GM23338 (cell line): ENCODE measurements at regions not wholly inside any gene's neighbourhood (a gene's known extent, or its start where the extent isn't known, plus 50 kb on each side); places are given as distances from the start of the nearest gene placed in this dataset.

Experiments
- ATAC-seq: fragments of 200-7000 bp; cut with Tn5 transposase; 3 replicates; pipeline ENCODE4 v1.9.1; 2020
- DNase-seq: peaks from one replicate; pipeline ENCODE4 v3.0.0-alpha.2; 2015; ENCODE audit warnings: low spot score
- H2AFZ ChIP-seq: fragments of 200-600 bp; sonication (generic); 2 replicates; pipeline ENCODE4 v1.8.0; 2016; ENCODE audit warnings: antibody characterized with exemption, mild to moderate bottlenecking, moderate library complexity
- H3F3A ChIP-seq: fragments of 200-600 bp; sonication (generic); replicated peaks from 2 replicates; pipeline ENCODE4 v1.8.0; 2017; ENCODE audit warnings: antibody characterized with exemption, mixed run types, low read depth
- H3K27ac ChIP-seq: fragments of 200-600 bp; sonication (generic); 2 replicates; pipeline ENCODE4 v1.6.1; 2016; ENCODE audit warnings: low read depth
- H3K27me3 ChIP-seq: fragments of 200-600 bp; sonication (generic); 2 replicates; pipeline ENCODE4 v1.8.0; 2016; ENCODE audit warnings: mild to moderate bottlenecking, mixed run types, moderate library complexity; ENCODE audit not compliant: insufficient read depth
- H3K36me3 ChIP-seq: fragments of 200-600 bp; sonication (generic); 2 replicates; pipeline ENCODE4 v1.8.0; 2016; ENCODE audit warnings: mild to moderate bottlenecking; ENCODE audit not compliant: insufficient read depth
- H3K4me1 ChIP-seq: fragments of 200-600 bp; sonication (generic); 2 replicates; pipeline ENCODE4 v1.8.0; 2016; ENCODE audit warnings: mild to moderate bottlenecking, moderate library complexity; ENCODE audit not compliant: insufficient read depth
- H3K4me2 ChIP-seq: fragments of 200-600 bp; sonication (generic); 2 replicates; pipeline ENCODE4 v1.7.1; 2017; ENCODE audit warnings: mixed run types
- H3K4me3 ChIP-seq: fragments of 200-600 bp; sonication (generic); 2 replicates; pipeline ENCODE4 v1.6.1; 2016; ENCODE audit warnings: mixed run types
- H3K79me2 ChIP-seq: fragments of 200-600 bp; sonication (generic); replicated peaks from 2 replicates; pipeline ENCODE4 v1.8.0; 2017; ENCODE audit warnings: mild to moderate bottlenecking; ENCODE audit not compliant: insufficient read depth
- H3K9me2 ChIP-seq: fragments of 200-600 bp; sonication (generic); 2 replicates; pipeline ENCODE4 v1.8.0; 2017; ENCODE audit not compliant: insufficient read depth
- H4K20me1 ChIP-seq: fragments of 200-600 bp; sonication (generic); replicated peaks from 2 replicates; pipeline ENCODE4 v1.8.0; 2017; ENCODE audit warnings: mild to moderate bottlenecking; ENCODE audit not compliant: insufficient read depth
- H3K27ac Mint-ChIP-seq: 2 replicates; pipeline ENCODE4 v1.8.0; 2020; ENCODE audit warnings: inconsistent platforms, mild to moderate bottlenecking, moderate library complexity, mixed read lengths
- H3K27me3 Mint-ChIP-seq: 3 replicates; pipeline ENCODE4 v1.8.0; 2022; ENCODE audit warnings: low read depth, mild to moderate bottlenecking, moderate library complexity, mixed read lengths, inconsistent platforms; ENCODE audit not compliant: insufficient read depth, poor library complexity
- H3K36me3 Mint-ChIP-seq: 3 replicates; pipeline ENCODE4 v1.8.0; 2021; ENCODE audit warnings: low read depth, mild to moderate bottlenecking, inconsistent platforms, moderate library complexity, mixed read lengths
- H3K4me1 Mint-ChIP-seq: 3 replicates; pipeline ENCODE4 v1.8.0; 2020; ENCODE audit warnings: mild to moderate bottlenecking, inconsistent platforms, mixed read lengths
- H3K4me3 Mint-ChIP-seq: 3 replicates; pipeline ENCODE4 v1.8.0; 2021; ENCODE audit warnings: moderate library complexity, mild to moderate bottlenecking, inconsistent platforms, mixed read lengths
- H3K9me3 Mint-ChIP-seq: 3 replicates; pipeline ENCODE4 v1.8.0; 2020; ENCODE audit warnings: moderate library complexity, mild to moderate bottlenecking, inconsistent platforms, mixed read lengths
- CREB1 ChIP-seq: fragments of 250-450 bp; sonication (Bioruptor Pico); IDR thresholded peaks from 2 replicates; pipeline ENCODE4 v1.5.0; 2020; ENCODE audit warnings: low read depth, mild to moderate bottlenecking, moderate library complexity
- CTCF ChIP-seq, 2 experiments: fragments of 200-600 bp in 1 of 2; sonication (generic) in 1 of 2; conservative IDR thresholded peaks; 2 replicates each; pipeline versions ENCODE4 v1.5.1 to v1.6.1; 2016 to 2017; ENCODE audit warnings: antibody characterized with exemption in 2 of 2, low read depth in 2 of 2, mild to moderate bottlenecking in 2 of 2, moderate library complexity in 1 of 2
- ETS1 ChIP-seq: IDR thresholded peaks from 2 replicates; pipeline ENCODE4 v1.6.1; 2016; ENCODE audit warnings: antibody characterized with exemption
- EZH2 ChIP-seq: fragments of 200-600 bp; sonication (generic); IDR thresholded peaks from one replicate; pipeline ENCODE4 v1.8.0; 2017; ENCODE audit warnings: antibody characterized with exemption, mild to moderate bottlenecking, low read depth; ENCODE audit not compliant: unreplicated experiment
- EZH2phosphoT487 ChIP-seq: fragments of 200-600 bp; sonication (generic); IDR thresholded peaks from one replicate; pipeline ENCODE4 v1.8.1; 2018; ENCODE audit warnings: antibody characterized with exemption; ENCODE audit not compliant: unreplicated experiment
- JUNB ChIP-seq: IDR thresholded peaks from one replicate; pipeline ENCODE4 v1.6.1; 2016; ENCODE audit warnings: antibody characterized with exemption; ENCODE audit not compliant: unreplicated experiment
- NANOG ChIP-seq: IDR thresholded peaks from 2 replicates; pipeline ENCODE4 v1.6.1; 2016; ENCODE audit warnings: antibody characterized with exemption, borderline replicate concordance
- POLR2AphosphoS5 ChIP-seq: IDR thresholded peaks from 2 replicates; pipeline ENCODE4 v1.6.1; 2016; ENCODE audit warnings: antibody characterized with exemption, low read depth
- REST ChIP-seq: IDR thresholded peaks from one replicate; pipeline ENCODE4 v1.6.1; 2018; ENCODE audit warnings: antibody characterized with exemption; ENCODE audit not compliant: unreplicated experiment
- STAT1 ChIP-seq: IDR thresholded peaks from one replicate; pipeline ENCODE4 v1.6.1; 2016; ENCODE audit warnings: antibody characterized with exemption; ENCODE audit not compliant: unreplicated experiment
- ZNF114 ChIP-seq: fragments of 250-450 bp; sonication (Bioruptor Pico); IDR thresholded peaks from 2 replicates; pipeline ENCODE4 v1.5.0; 2020; ENCODE audit warnings: mild to moderate bottlenecking, moderate library complexity
- ZNF331 ChIP-seq: fragments of 250-450 bp; sonication (Bioruptor Pico); IDR thresholded peaks from 2 replicates; pipeline ENCODE4 v1.5.0; 2020; ENCODE audit warnings: low read depth, mild to moderate bottlenecking, moderate library complexity
- ZNF462 ChIP-seq: fragments of 250-450 bp; sonication (Bioruptor Pico); IDR thresholded peaks from 2 replicates; pipeline ENCODE4 v1.5.0; 2020; ENCODE audit warnings: mild to moderate bottlenecking, moderate library complexity

- DNase-seq: no peak
- Histone ChIP-seq H3F3A (no peaks in the 10 kb centered on the region), H3K4me2 (no peak overlapping the region), H3K4me3 (no peak overlapping the region), H3K79me2 (no peaks in the 10 kb centered on the region), H3K36me3 (no peaks in the 10 kb centered on the region), H2AFZ (peak overlapping the region; percentile 50; the same call in 1 of the 2 replicates), H3K9me2 (no peaks in the 10 kb centered on the region; the same call in 1 of the 2 replicates), H3K4me1 (no peaks in the 10 kb centered on the region), H4K20me1 (no peaks in the 10 kb centered on the region), H3K27ac (no peak overlapping the region), H3K27me3 (no peaks in the 10 kb centered on the region)
- peaks cover 5% of the 10 kb centered on the region; the same call in 2 of the 3 replicates for H3K4me1 Mint-ChIP-seq
- H3K36me3 Mint-ChIP-seq: no peaks in the 10 kb centered on the region
- H3K27me3 Mint-ChIP-seq: no peaks in the 10 kb centered on the region
- no peak for ATAC-seq
- TF ChIP-seq CTCF (conservative IDR thresholded peaks at IDR 0.05; ENCODE audit: low read depth in 2 of 2) (no peak), ZNF462 (CRISPR knock-in tag) (no peak), POLR2AphosphoS5 (no peak), ZNF114 (no peak), ZNF331 (no peak), JUNB (no peak), EZH2phosphoT487 (no peak), ETS1 (no peak), CREB1 (CRISPR knock-in tag) (no peak), NANOG (no peak), REST (no peak), STAT1 (no peak), EZH2 (no peak)
- no peak overlapping the region for H3K4me3 Mint-ChIP-seq
- H3K27ac Mint-ChIP-seq: no peak overlapping the region
- no peaks in the 10 kb centered on the region for H3K9me3 Mint-ChIP-seq
Measured at GRCh38 chr12:25725470-25725869, 172.4 kb upstream of the LMNTD1 start.
